HG03025 (cell line): ENCODE measurements at regions not wholly inside any gene's neighbourhood (a gene's known extent, or its start where the extent isn't known, plus 50 kb on each side); places are given as distances from the start of the nearest gene placed in this dataset.

ENCODE experiments used
- ATAC-seq: cut with Tn5 transposase; IDR thresholded peaks from one replicate; pipeline ENCODE4 v1.9.1; 2021; ENCODE audit warnings: mild to moderate bottlenecking, moderate library complexity; ENCODE audit not compliant: unreplicated experiment, low FRiP score

GRCh38 chr7:47693216-47693615 is 111.3 kb upstream of the TNS3 start:
- no peak for ATAC-seq

GRCh38 chr7:47691988-47692387 is 110.1 kb upstream of the TNS3 start:
- no peak for ATAC-seq

- no peak for ATAC-seq
Measured at GRCh38 chr7:47690902-47691558, 109.1 kb upstream of the TNS3 start.

GRCh38 chr7:47689558-47689957 is 107.6 kb upstream of the TNS3 start:
- ATAC-seq = no peak

GRCh38 chr7:47688311-47689100 is 106.6 kb upstream of the TNS3 start:
- no peak for ATAC-seq

GRCh38 chr7:47685712-47686376 is 103.9 kb upstream of the TNS3 start:
- no peak for ATAC-seq

- ATAC-seq = no peak
Measured at GRCh38 chr7:47685151-47685550, 103.2 kb upstream of the TNS3 start.

- no peak for ATAC-seq
Measured at GRCh38 chr7:47684728-47685127, 102.8 kb upstream of the TNS3 start.

GRCh38 chr7:47683485-47683898 is 101.6 kb upstream of the TNS3 start:
- ATAC-seq = no peak

- ATAC-seq = no peak
Measured at GRCh38 chr7:47682874-47683273, 101.0 kb upstream of the TNS3 start.

- no peak for ATAC-seq
Measured at GRCh38 chr7:47681249-47681810, 99.4 kb upstream of the TNS3 start.

- ATAC-seq = no peak
Measured at GRCh38 chr7:47678641-47679380, 96.9 kb upstream of the TNS3 start.

GRCh38 chr7:47677664-47678063 is 95.8 kb upstream of the TNS3 start:
- ATAC-seq = no peak

GRCh38 chr7:47677093-47677492 is 95.2 kb upstream of the TNS3 start:
- ATAC-seq = no peak

- ATAC-seq = no peak
Measured at GRCh38 chr7:47672977-47673381, 91.1 kb upstream of the TNS3 start.

GRCh38 chr7:47672271-47672791 is 90.4 kb upstream of the TNS3 start:
- no peak for ATAC-seq

GRCh38 chr7:47671358-47671757 is 89.4 kb upstream of the TNS3 start:
- no peak for ATAC-seq

GRCh38 chr7:47670729-47671128 is 88.8 kb upstream of the TNS3 start:
- ATAC-seq = peak; percentile 80

GRCh38 chr7:47669901-47670384 is 88.0 kb upstream of the TNS3 start:
- peak; percentile 0 for ATAC-seq
